ENCODE measurements at regions not wholly inside any gene's neighbourhood (a gene's known extent, or its start where the extent isn't known, plus 50 kb on each side); places are given as distances from the start of the nearest gene placed in this dataset.

- Histone ChIP-seq H3K27me3 (ENCODE audit: control insufficient read depth, extremely low read depth, insufficient read depth, low read length) (no peaks in the 10 kb centered on the region), H3K4me1 (ENCODE audit: control insufficient read depth, extremely low read depth, insufficient read depth, low read length) (peaks cover 17% of the 10 kb centered on the region), H3K9me3 (ENCODE audit: control insufficient read depth, low read depth, low read length) (no peaks in the 10 kb centered on the region), H3K79me2 (ENCODE audit: control insufficient read depth, insufficient read depth, low read length) (no peaks in the 10 kb centered on the region), H3K9me1 (ENCODE audit: control insufficient read depth, extremely low read depth, insufficient read depth, low read length) (no peaks in the 10 kb centered on the region), H3K4me2 (ENCODE audit: control insufficient read depth, extremely low read depth, insufficient read depth, low read depth, low read length) (peak overlapping the region; percentile 70), H4K20me1 (ENCODE audit: control insufficient read depth, extremely low read depth, insufficient read depth, low read length) (no peaks in the 10 kb centered on the region), H3K4me3 (ENCODE audit: control insufficient read depth in 2 of 3, extremely low read depth in 1 of 3, insufficient read depth in 2 of 3, low read depth in 1 of 3, low read length in 3 of 3) (no peak overlapping the region), H2AFZ (ENCODE audit: control insufficient read depth, low read length) (peak overlapping the region; percentile 60), H3K36me3 (ENCODE audit: control insufficient read depth in 2 of 2, extremely low read depth in 1 of 2, insufficient read depth in 2 of 2, low read length in 2 of 2) (no peaks in the 10 kb centered on the region), H3K9ac (ENCODE audit: control insufficient read depth, extremely low read depth, insufficient read depth, low read length) (peak overlapping the region; percentile 6), H3K27ac (ENCODE audit: control insufficient read depth, insufficient read depth, low read length) (peak overlapping the region; percentile 33)
- FAIRE-seq (peak; percentile 87), DNase-seq (ENCODE audit: low read depth, low spot score) (peak; percentile 59)
- TF ChIP-seq CTCF (optimal IDR thresholded peaks at IDR 0.05 in 1 of 3, IDR thresholded peaks at IDR 0.05 in 1 of 3, conservative IDR thresholded peaks at IDR 0.05 in 1 of 3; ENCODE audit: extremely low read depth in 1 of 3, insufficient read depth in 2 of 3, low read length in 3 of 3), result no peak
- TF ChIP-seq EZH2 (IDR thresholded peaks at IDR 0.05; ENCODE audit: low read length), result no peak
- dilution Hi-C loops (cut with MboI; ENCODE audit: extremely low pct_ligation_motif_present, low sequenced_read_pairs), result no loop called here
Observed at GRCh38 chr13:40283666-40284065, 382.8 kb downstream of the FOXO1 start.

GRCh38 chr13:40285634-40286033 lies 380.8 kb downstream of the FOXO1 start:
- no peaks in the 10 kb centered on the region for H3K9me3 ChIP-seq (ENCODE audit: control insufficient read depth, low read depth, low read length)
- H3K36me3 ChIP-seq (ENCODE audit: control insufficient read depth in 2 of 2, extremely low read depth in 1 of 2, insufficient read depth in 2 of 2, low read length in 2 of 2), result no peaks in the 10 kb centered on the region
- no peaks in the 10 kb centered on the region for H3K79me2 ChIP-seq (ENCODE audit: control insufficient read depth, insufficient read depth, low read length)
- H3K4me1 ChIP-seq (ENCODE audit: control insufficient read depth, extremely low read depth, insufficient read depth, low read length), result peaks cover 17% of the 10 kb centered on the region
- H3K4me3 ChIP-seq (ENCODE audit: control insufficient read depth in 2 of 3, extremely low read depth in 1 of 3, insufficient read depth in 2 of 3, low read depth in 1 of 3, low read length in 3 of 3), result no peak overlapping the region
- no peak overlapping the region for H2AFZ ChIP-seq (ENCODE audit: control insufficient read depth, low read length)
- dilution Hi-C loops (cut with MboI; ENCODE audit: extremely low pct_ligation_motif_present, low sequenced_read_pairs), result no loop called here
- FAIRE-seq, result peak; percentile 17
- H3K4me2 ChIP-seq (ENCODE audit: control insufficient read depth, extremely low read depth, insufficient read depth, low read depth, low read length), result no peak overlapping the region
- H3K9me1 ChIP-seq (ENCODE audit: control insufficient read depth, extremely low read depth, insufficient read depth, low read length), result no peaks in the 10 kb centered on the region
- TF ChIP-seq CTCF (optimal IDR thresholded peaks at IDR 0.05 in 1 of 3, IDR thresholded peaks at IDR 0.05 in 1 of 3, conservative IDR thresholded peaks at IDR 0.05 in 1 of 3; ENCODE audit: extremely low read depth in 1 of 3, insufficient read depth in 2 of 3, low read length in 3 of 3), result no peak
- no peak for TF ChIP-seq EZH2 (IDR thresholded peaks at IDR 0.05; ENCODE audit: low read length)
- no peak for DNase-seq (ENCODE audit: low read depth, low spot score)
- H3K27ac ChIP-seq (ENCODE audit: control insufficient read depth, insufficient read depth, low read length), result no peak overlapping the region
- H3K9ac ChIP-seq (ENCODE audit: control insufficient read depth, extremely low read depth, insufficient read depth, low read length), result no peak overlapping the region
- H3K27me3 ChIP-seq (ENCODE audit: control insufficient read depth, extremely low read depth, insufficient read depth, low read length), result no peaks in the 10 kb centered on the region
- no peaks in the 10 kb centered on the region for H4K20me1 ChIP-seq (ENCODE audit: control insufficient read depth, extremely low read depth, insufficient read depth, low read length)

Data from keratinocyte (primary cell).